ENCODE measurements at regions not wholly inside any gene's neighbourhood (a gene's known extent, or its start where the extent isn't known, plus 50 kb on each side); places are given as distances from the start of the nearest gene placed in this dataset.

- DNase-seq (ENCODE audit: low spot score), result no peak
Observed at GRCh38 chr18:51852681-51853080, 487.3 kb upstream of the DCC start.

DNA sequence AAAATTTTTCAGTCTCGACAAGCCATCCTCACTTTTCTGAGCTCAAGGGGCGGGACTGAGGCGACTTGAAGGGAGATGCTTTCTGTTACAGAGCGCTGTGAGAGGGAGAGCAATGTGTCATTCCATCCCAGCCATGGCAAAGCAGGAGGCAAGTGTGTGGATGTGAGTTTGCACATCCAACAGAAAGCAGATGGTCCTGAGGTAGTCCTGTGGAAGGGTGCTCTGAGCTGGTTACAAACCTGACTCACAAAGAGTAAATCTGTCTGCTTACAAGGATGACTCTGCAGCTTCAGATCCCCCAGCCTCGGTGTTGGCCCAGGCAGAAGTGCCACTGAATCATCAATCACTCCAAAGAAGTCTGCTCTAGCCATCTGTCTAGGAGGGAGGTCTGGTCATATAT lies 482.0 kb upstream of the DCC start:
- no peak for DNase-seq (ENCODE audit: low spot score)

GRCh38 chr18:51861046-51861445 lies 479.0 kb upstream of the DCC start:
- DNase-seq (ENCODE audit: low spot score), result no peak

- DNase-seq (ENCODE audit: low spot score), result no peak
Observed at GRCh38 chr18:51862051-51862715, 477.8 kb upstream of the DCC start.

DNA sequence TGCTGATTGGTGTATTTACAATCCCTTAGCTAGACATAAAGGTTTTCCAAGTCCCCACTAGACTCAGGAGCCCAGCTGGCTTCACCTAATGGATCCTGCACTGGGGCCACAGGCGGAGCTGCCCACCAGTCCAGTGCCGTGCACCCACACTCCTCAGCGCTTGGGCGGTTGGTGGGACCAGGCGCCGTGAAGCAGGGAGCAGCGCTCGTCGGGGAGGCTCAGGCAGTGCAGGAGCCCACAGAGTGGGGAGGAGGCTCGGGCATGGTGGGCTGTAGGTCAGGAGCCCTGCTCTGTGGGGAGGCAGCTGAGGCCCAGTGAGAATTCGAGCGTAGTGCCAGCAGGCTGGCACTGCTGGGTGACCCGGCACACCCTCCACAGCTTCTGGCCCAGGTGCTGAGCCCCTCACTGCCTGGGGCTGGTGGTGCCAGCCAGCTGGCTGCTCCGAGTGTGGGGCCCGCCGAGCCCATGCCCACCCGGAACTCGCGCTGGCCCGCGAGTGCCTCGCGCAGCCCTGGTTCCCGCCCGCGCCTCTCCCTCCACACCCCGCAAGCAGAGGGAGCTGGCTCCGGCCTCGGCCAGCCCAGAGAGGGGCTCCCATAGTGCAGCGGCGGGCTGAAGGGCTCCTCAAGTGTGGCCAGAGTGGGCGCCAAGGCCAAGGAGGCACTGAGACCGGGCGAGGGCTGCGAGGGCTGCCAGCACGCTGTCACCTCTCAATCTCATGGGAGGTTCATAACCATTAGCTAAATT lies 475.6 kb upstream of the DCC start:
- DNase-seq (ENCODE audit: low spot score), result no peak

DNA sequence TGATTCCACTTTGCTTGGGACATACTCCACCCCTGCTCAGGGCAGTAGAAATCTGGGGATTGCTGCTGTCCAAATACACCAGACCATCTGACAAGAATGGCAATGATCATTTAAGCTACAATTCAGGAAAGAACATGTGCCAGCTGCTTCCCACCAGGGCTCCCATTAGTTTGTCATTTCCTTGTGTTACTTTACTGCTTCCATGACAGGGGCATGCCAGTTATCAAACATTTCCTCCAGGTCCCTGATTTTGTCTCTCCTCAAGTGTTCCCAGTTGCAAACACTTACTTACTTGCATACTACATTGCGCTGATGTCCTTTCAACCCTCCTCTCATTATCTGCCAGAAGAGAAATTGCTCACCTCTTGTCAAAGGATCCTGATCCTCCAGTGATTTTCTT lies 474.5 kb upstream of the DCC start:
- DNase-seq (ENCODE audit: low spot score), result no peak

DNA sequence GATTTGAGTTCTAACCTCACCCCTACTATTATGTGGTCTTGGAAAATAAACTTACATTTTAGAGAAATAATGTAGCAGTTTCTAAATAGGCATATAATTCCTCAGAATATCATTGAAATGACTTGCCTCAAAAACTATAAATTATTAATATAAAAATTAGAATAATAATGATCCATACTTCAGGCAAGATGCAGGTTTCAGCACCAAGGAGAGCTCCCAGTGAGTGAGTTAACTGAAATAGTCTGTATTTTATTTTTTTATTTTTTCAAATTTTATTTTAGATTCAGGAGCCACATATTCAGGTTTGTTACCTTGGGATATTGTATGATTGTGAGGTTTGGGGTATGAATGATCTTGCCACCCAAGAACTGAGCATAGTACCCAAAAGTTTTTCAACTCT lies 472.2 kb upstream of the DCC start:
- no peak for DNase-seq (ENCODE audit: low spot score)

- no peak for DNase-seq (ENCODE audit: low spot score)
Observed at GRCh38 chr18:51878724-51879123, 461.3 kb upstream of the DCC start.

DNA sequence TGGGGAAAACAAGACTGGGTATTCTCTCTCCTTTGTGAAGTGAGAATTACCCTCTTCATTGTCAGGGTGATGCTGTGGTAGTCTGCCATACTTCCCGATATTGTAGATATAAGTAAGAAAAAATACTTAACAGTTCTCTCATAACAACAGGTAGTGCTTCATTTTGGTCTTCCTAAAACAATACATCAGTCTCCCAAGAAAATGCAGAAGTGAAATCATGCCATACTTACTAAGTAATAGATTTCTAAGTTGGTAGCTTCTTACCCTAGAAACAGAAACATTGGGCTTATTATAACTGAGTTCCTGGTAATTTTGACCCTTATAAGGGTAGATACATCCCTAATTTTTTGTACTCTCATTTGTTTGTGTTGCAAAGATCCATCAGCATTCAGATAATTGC lies 460.7 kb upstream of the DCC start:
- no peak for DNase-seq (ENCODE audit: low spot score)

- DNase-seq (ENCODE audit: low spot score), result no peak
Observed at GRCh38 chr18:51881394-51881793, 458.6 kb upstream of the DCC start.

DNA sequence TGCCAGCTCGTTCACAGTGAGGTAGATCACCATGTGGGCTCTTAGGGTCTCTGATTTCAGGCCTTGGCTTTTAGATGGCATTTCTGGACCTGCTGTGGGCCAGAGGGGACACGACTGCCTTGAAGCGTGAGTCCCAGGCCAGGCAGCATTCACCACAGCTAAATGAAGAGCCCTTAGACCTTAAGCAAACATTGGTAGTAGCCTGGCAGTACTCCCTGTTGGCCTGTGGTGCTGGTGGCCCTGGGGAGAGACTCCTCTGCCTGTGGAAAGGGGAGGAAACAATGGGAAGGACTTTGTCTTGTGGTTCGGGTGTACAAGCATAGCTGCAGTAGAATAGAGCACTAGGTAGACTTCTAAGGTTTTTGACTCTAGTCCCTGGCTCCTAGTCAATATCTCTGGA lies 456.0 kb upstream of the DCC start:
- no peak for DNase-seq (ENCODE audit: low spot score)

GRCh38 chr18:51890762-51891161 lies 449.2 kb upstream of the DCC start:
- DNase-seq (ENCODE audit: low spot score), result no peak

DNA sequence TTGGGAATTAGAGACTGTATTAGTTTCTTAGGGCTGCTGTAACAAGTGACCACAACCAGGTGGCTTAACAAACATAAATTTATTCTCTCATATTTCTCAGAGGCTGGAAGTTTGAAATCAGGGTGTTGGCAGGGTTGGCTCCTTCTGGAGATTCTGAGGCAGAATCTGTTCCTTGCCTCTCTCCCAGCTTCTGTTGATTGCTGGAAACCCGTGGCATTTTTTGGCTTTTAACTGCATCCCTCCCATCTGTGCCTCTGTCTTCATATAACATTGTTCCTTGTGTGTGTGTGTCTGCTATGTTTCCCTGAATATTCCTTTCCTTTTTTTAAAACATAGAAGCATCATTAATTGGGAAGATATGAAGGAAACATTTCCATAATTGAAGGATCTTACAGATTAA lies 448.1 kb upstream of the DCC start:
- DNase-seq (ENCODE audit: low spot score), result no peak

DNA sequence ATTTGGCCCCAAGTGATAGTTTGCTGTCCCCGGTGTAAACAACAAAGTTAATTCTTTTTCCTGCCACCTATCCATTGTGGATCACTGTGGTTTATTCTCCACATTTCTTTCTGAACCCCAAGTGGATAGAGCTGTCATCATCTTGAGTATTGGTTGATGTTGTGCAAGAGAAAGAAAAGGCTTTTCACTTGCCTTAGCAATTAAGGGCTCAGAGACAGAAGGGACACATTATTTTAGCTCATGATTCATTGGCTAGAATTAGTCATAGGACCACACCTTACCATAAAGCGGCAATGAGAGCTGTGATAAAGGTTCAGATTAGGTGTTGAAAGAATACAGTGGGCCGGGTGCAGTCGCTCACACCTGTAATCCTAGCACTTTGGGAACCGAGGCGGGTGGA lies 442.1 kb upstream of the DCC start:
- DNase-seq (ENCODE audit: low spot score), result no peak

DNA sequence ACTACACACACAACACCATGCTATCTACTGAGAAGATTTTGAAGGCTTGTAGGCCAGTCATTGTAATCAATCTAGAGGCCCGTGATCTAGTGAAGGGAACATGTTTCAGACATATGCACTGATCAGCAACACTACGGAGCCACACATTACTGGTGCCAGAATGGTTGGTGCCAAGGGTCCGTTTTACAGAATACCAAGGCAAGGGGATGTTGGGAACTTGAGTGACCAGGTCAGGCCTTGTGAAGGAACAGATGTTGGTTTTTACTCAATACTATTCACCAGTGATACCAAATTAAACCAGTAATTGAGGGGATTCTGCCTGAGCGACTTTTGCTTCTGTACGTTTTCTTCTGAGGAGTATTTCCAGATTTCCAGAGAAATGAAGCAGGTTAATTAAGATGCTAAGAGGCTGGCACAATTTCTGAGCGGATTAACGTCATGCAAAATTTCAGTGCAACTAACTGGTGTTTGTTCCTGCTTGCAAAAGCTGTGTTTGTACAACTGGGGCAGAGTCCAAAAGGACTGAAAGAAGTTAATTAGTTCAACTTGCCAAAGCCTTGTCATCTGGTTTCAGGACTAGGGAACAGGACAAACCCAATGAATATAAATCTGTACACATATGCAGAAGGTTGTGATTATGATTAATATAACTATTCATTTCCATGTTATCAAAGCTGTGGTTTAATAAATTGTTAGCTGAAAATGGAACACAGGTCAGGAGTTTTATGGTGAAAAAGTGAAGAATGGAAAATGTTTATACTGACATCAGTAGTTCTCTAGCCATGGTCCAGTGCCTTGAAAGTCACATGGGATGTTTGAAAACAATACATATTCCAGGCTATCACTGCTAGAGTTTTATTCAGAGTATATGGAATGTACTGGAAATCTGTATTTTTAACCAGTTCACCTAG lies 432.1 kb upstream of the DCC start:
- no peak for DNase-seq (ENCODE audit: low spot score)

GRCh38 chr18:51908598-51908944 lies 431.4 kb upstream of the DCC start:
- DNase-seq (ENCODE audit: low spot score), result no peak

- no peak for DNase-seq (ENCODE audit: low spot score)
Observed at GRCh38 chr18:51911584-51911983, 428.4 kb upstream of the DCC start.

GRCh38 chr18:51912381-51912780 lies 427.6 kb upstream of the DCC start:
- DNase-seq (ENCODE audit: low spot score), result no peak

DNA sequence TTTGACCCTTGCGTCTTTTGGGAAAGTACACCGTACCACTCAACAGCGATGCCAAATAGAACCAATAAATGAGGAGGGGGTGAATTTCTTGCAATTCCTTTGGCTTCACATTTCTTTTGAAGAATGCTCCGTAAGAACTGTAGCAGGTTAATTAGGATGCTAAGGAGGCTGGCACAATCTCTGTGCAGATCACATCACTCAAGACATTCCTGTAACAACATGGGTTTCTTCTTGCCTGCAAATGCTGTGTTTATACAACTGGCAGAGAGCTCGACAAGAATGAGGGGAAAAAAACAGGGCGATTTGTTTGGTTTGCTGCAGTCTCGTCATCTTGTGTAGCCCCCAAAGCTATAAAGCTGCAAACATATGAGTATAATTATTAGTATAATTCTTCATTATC lies 424.8 kb upstream of the DCC start:
- no peak for DNase-seq (ENCODE audit: low spot score)

GRCh38 chr18:51921862-51922261 lies 418.1 kb upstream of the DCC start:
- no peak for DNase-seq (ENCODE audit: low spot score)

GRCh38 chr18:51933903-51934302 lies 406.1 kb upstream of the DCC start:
- no peak for DNase-seq (ENCODE audit: low spot score)

- no peak for DNase-seq (ENCODE audit: low spot score)
Observed at GRCh38 chr18:51936115-51936514, 403.9 kb upstream of the DCC start.

DNA sequence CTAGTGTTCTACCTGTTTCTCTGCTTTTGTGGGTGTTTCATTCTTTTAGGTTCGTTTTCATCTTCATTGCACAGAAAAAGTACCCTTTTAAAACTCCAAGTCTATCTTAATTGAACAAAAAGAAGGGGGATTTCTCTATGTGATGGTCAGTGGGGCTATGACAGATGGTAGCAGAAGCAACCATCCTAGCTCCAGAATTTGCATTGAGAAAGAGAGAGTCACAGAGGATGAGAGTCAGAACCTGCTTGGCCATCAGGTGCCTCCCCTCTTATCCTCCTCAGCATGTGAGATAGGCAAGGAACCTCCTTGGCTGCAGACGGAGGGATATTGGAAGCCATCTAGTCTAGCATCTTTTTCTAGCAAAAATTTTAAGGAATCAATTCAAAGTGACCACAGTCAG lies 398.0 kb upstream of the DCC start:
- no peak for DNase-seq (ENCODE audit: low spot score)

Measured in HuH-7.5 (cell line).